Omental fat pad (tissue), 3 donors: ENCODE measurements at regions not wholly inside any gene's neighbourhood (a gene's known extent, or its start where the extent isn't known, plus 50 kb on each side); places are given as distances from the start of the nearest gene placed in this dataset.

Experiments
- ATAC-seq: fragments of 150-250 bp; one replicate; pipeline ENCODE4 v1.9.1; 2016; ENCODE audit warnings: mild to moderate bottlenecking, moderate library complexity; ENCODE audit not compliant: low FRiP score
- DNase-seq: peaks from one replicate; pipeline ENCODE4 v3.0.0-alpha.2; 2019; ENCODE audit warnings: low spot score
- CTCF ChIP-seq, 3 donors: fragments of 450-650 bp; IDR thresholded peaks; one replicate each; pipeline ENCODE4 v1.5.1; 2016 to 2017; ENCODE audit warnings: antibody characterized with exemption in 3 of 3, mild to moderate bottlenecking in 3 of 3, moderate library complexity in 2 of 3

- TF ChIP-seq CTCF (IDR thresholded peaks at IDR 0.05), result no peak
- DNase-seq (no peak), ATAC-seq (no peak)
Observed at GRCh38 chr18:5721924-5722323, 173.4 kb downstream of the TMEM200C start.

GRCh38 chr18:5720132-5720531, 175.2 kb downstream of the TMEM200C start:
- TF ChIP-seq CTCF (IDR thresholded peaks at IDR 0.05), result no peak
- no peak for ATAC-seq
- no peak for DNase-seq

DNA sequence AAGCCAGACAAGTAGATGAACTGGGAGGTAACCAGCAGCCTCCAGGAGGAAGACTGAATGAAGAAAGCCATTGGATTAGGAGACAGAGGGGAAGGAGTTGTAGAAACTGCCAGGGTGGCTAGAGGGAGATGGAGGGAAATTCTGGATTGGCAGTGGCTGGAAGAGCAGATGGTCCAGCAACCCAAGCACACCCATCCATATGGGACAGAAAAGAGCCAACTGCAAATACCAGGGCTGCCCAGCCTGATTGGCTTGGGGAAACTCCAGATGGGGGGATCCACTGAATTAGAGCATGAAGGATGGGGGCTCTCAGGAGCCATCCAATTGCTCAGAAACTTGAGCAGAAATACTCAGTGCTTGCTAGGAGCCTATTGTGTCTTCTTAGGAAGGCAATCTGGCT, 173.5 kb upstream of the EPB41L3 start:
- no peak for TF ChIP-seq CTCF (IDR thresholded peaks at IDR 0.05)
- no peak for DNase-seq
- no peak for ATAC-seq

- ATAC-seq (no peak), DNase-seq (no peak)
- no peak for TF ChIP-seq CTCF (IDR thresholded peaks at IDR 0.05)
Observed at GRCh38 chr18:5710676-5711075, 166.9 kb upstream of the EPB41L3 start.

DNA sequence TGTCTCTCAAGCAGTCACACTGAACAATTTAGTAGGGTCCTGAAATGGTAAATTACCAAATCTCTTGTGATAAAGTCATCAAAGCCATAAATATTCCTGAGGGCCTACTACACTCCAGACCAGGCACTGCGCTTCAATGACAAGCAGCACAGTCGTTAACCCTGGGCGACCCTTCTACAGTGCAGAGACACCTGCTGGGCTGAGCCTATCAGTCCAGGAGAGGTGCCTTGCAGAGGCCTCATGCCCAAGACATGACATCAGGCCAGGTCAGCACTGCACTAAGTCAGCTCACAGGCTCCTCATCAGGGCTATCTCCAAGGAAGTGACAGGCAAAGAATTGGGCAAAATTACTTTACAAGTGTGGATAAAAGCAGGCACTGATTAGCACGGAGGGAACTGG, 166.4 kb upstream of the EPB41L3 start:
- TF ChIP-seq CTCF (IDR thresholded peaks at IDR 0.05), result no peak
- no peak for DNase-seq
- no peak for ATAC-seq

- ATAC-seq (no peak), DNase-seq (no peak)
- no peak for TF ChIP-seq CTCF (IDR thresholded peaks at IDR 0.05)
Observed at GRCh38 chr18:5709476-5710095, 165.8 kb upstream of the EPB41L3 start.

DNA sequence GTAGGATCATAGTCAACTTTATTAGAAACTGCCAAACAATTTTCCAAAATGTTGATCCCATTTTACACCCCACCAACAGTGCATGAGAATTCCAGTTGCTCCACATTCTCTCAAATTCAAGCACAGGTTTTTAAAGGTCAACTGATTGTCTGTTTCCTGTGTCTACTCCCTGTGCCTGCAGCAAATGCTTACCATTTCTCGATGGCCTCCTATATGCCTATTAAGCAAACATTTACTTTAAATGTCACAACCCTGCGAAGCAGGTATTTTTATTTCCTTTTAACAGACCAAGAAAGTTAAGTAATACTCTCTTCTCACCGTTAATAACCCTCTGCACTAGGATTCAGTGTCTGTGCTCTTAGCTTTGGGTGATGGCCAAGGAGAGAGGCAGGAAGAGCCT, 163.8 kb upstream of the EPB41L3 start:
- no peak for TF ChIP-seq CTCF (IDR thresholded peaks at IDR 0.05)
- ATAC-seq (no peak), DNase-seq (no peak)
